ACC112 (cell line): ENCODE measurements at regions not wholly inside any gene's neighbourhood (a gene's known extent, or its start where the extent isn't known, plus 50 kb on each side); places are given as distances from the start of the nearest gene placed in this dataset.

Experiments
- H2AFZ ChIP-seq: fragments of 200-600 bp; sonication (generic); one replicate; pipeline ENCODE4 v1.6.0; 2017; ENCODE audit warnings: antibody characterized with exemption, low read length; ENCODE audit not compliant: unreplicated experiment
- H3K27ac ChIP-seq: fragments of 200-600 bp; sonication (generic); 2 replicates; pipeline ENCODE4 v1.5.1; 2014; ENCODE audit warnings: low read depth, mild to moderate bottlenecking, antibody characterized with exemption, low read length, moderate library complexity
- H3K27me3 ChIP-seq: fragments of 200-600 bp; sonication (generic); 2 replicates; pipeline ENCODE4 v1.6.1; 2014; ENCODE audit warnings: mild to moderate bottlenecking, antibody characterized with exemption, low read length, moderate library complexity, mixed read lengths; ENCODE audit not compliant: insufficient read depth
- H3K36me3 ChIP-seq: fragments of 200-600 bp; sonication (generic); 2 replicates; pipeline ENCODE4 v1.6.1; 2016; ENCODE audit warnings: mild to moderate bottlenecking, antibody characterized with exemption, low read length, moderate library complexity, mixed read lengths; ENCODE audit not compliant: insufficient read depth
- H3K4me1 ChIP-seq: fragments of 200-600 bp; sonication (generic); one replicate; pipeline ENCODE4 v1.6.1; 2016; ENCODE audit warnings: low read length, mixed read lengths; ENCODE audit not compliant: insufficient read depth, unreplicated experiment, control insufficient read depth
- H3K4me3 ChIP-seq: fragments of 200-600 bp; sonication (generic); 2 replicates; pipeline ENCODE4 v1.5.1; 2014; ENCODE audit warnings: mild to moderate bottlenecking, low read depth, low read length
- H3K79me2 ChIP-seq: fragments of 200-600 bp; sonication (generic); one replicate; pipeline ENCODE4 v1.6.0; 2016; ENCODE audit warnings: low read length; ENCODE audit not compliant: control insufficient read depth, unreplicated experiment, insufficient read depth

DNA sequence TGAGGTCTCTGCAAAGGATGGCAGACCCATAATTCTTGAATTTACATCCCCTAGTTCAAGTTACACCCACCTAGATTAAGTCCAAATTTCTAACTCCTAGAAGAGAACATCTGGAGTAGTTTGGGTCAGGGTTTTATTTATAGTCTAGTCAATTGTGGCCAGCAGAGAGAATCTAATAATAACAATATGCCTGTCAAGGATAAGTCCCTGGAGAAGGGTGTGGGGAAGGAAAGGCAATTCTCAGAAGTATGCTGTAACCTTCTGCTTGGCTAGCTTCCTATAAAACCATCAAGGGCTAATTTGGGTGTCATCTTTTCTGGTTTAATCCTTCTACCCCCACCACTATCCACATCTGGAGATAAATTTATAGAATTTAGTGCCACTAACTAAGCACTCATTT, 52.8 kb upstream of the SEMA3E start:
- Histone ChIP-seq H3K27ac (no peak overlapping the region), H3K79me2 (no peaks in the 10 kb centered on the region), H3K27me3 (no peaks in the 10 kb centered on the region), H2AFZ (no peak overlapping the region), H3K4me3 (no peak overlapping the region), H3K36me3 (no peaks in the 10 kb centered on the region), H3K4me1 (no peaks in the 10 kb centered on the region)
